NCI-H526 (cell line): ENCODE measurements at regions not wholly inside any gene's neighbourhood (a gene's known extent, or its start where the extent isn't known, plus 50 kb on each side); places are given as distances from the start of the nearest gene placed in this dataset.

ENCODE experiments used
- DNase-seq, 2 experiments: peaks; one replicate each; lab custom pipeline; 2025; lab: John Stamatoyannopoulos, UW

GRCh38 chr7:15855525-15856109 is 169.1 kb upstream of the MEOX2 start:
- no peak for DNase-seq

- DNase-seq: no peak
Observed at GRCh38 chr7:15854841-15855524, 168.5 kb upstream of the MEOX2 start.

DNA sequence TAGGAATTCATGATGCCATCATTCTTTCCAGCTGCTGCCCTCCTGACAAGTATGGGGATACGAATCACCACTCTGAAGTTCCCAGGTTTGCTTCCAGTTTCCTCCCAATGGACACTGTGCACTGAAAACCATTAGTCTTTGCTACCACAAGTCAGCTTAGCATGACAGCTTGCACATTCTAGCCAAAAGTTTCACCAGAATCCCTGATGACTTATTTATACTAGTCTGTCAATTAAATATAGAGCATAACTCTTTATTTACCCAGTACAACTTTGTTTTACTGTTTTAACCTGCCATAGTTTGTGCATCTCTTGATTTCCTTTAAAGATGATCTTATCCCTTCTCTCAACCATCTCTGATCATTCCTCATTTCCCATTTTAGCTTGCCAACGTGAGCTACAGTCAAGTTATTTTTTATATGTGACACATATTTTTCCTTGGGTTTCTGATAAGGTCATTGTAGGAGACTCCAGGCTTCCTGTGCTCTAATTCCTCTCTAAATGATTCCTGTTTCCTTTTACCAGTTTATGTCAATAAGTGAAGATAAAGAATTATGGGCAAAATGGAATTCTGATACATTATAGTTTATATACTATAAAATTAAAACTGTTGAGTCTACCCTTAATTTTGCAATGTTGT is 167.5 kb upstream of the MEOX2 start:
- DNase-seq: no peak

- DNase-seq: no peak
Observed at GRCh38 chr7:15851201-15851600, 164.7 kb upstream of the MEOX2 start.

DNA sequence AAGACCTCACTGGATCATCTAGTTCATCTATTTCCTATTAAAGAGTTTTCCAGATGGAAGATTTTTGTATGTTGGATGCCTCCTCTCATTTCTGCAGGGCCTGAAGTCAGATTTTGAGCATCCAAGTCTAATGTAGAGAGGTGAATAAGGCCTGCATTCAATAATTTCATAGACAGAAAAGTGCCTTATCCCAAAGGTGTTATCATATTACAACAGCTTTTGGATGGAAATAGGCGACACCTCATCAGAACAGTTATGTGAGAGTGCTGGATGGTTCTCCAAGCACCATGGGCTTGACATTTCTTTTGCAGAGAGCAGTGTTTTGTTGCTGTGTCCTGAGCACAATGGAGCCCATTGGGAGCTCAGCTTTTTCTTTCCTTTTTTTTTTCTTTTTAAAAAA is 162.4 kb upstream of the MEOX2 start:
- no peak for DNase-seq

GRCh38 chr7:15848362-15848761 is 161.9 kb upstream of the MEOX2 start:
- DNase-seq: no peak

GRCh38 chr7:15845868-15846267 is 159.4 kb upstream of the MEOX2 start:
- DNase-seq: no peak

GRCh38 chr7:15845461-15845860 is 159.0 kb upstream of the MEOX2 start:
- DNase-seq: no peak

- no peak for DNase-seq
Observed at GRCh38 chr7:15839416-15840100, 153.1 kb upstream of the MEOX2 start.

DNA sequence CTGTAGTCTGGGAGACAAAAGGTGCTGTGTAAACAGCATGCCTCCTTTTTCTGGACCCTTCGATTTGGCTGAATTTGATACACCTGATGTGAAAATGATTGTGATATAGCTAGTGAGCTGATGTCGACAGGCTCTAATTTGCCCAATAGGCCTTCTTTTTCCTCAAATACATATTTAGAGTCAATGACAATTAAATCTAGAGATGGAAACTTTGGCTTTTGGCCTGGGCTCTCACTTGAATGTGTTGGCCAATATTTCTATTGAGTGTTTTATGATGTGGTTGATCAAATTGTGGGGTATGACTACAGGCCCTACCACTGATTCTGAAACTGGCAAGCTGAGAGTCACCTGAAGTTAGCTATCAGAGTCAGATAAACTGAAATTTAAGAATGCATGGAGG is 151.8 kb upstream of the MEOX2 start:
- DNase-seq: no peak

DNA sequence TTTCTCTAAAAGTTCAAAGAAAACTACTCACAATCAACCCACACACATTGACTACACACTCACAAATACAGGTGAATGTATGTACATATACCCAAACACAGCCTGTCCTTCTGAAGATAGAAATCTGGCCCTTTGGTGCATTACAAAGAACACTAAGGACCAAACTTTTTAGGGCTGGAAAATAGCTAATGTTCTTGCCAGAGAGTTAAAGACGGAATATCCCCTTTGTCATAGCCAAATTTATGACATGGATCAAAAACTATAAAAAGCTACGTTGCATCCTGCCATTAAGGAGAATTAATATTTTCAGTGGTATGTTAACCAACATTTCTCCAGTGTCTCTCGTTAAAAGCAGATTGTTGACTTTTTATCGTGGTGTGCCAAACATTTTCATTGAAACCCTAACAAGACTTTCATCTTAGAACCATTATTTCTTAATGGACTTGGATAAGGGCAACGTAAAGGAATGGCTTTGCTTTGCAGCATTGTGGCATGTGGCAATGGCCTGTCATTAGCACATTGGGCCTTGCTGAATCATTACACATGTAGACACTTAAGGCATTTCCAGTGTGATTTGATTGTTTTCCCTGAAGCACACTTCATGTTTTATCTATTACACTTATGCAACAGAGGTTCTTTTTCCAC is 150.9 kb upstream of the MEOX2 start:
- DNase-seq: no peak

DNA sequence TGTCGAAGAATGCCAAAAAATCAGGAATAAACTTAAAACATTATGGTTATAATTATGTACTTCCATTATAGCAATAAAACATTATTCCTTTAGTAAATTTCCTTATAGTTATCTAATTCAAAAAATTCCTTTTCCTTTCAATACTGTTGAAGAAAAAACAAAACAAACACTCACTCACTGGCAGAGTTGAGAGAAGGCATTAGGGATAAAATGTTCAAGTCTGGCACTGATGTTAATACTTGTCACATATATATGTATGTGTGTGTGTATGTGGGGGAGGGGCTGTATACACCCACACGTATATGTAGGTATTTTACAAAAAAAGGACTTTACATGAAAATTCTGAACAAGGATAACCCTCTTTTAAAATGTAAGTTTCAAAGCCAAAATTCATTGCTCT is 150.2 kb upstream of the MEOX2 start:
- no peak for DNase-seq

DNA sequence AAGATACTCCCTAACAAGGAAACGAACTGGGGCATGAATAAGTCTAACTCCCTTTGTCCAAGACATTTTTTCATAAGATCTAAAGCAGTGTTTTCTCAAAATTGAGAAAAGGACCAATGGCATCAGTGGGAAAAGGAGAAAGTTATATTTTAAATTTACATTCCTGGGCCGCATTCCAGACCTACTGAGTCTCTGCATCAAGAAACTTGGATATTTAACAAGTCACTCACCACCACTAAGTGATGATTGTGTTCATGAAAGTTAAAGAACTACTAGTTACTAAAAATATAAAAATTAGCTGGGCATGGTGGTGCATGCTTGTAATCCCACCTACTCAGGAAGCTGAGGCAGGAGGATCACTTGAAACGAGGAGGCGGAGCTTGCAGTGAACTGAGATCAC is 149.6 kb upstream of the MEOX2 start:
- DNase-seq: no peak

GRCh38 chr7:15834446-15834845 is 148.0 kb upstream of the MEOX2 start:
- no peak for DNase-seq

GRCh38 chr7:15832996-15833395 is 146.5 kb upstream of the MEOX2 start:
- DNase-seq: no peak

DNA sequence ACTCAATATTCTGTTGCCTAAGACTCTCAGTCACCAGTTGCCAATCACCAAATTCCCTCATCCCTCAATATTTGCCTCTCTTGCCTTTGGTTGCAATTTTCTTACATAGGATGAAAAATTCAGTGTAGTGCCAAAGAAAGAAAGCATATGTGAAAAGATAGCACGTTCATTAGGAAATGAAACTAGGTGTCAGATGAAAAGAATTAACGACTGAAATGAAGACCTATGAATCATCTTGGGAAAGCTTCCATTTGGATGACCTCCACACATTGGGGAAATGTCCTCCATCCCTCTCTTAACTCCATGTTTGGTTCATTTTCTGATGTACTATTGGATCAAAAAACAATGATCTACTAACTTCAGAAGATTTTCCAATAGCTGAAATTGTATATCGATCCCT is 145.1 kb upstream of the MEOX2 start:
- DNase-seq: no peak

DNA sequence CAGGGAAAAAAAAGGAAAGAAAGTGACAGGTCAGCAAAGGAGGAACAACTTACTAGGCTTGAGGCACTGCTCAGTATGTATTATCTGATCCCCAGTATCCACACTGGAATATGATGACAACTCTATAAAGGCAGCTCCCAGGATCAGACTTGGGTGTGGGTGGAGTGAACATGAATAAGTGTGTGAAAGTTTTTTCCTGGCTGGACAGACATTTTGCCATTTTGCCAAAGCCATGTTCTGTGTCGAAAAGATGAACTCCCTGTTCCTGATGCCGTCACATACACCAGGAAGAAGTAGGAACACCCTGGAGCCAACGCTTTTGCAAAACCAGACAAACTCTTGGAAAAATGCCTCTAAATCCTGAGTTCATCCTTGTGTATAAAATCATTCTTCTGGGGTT is 143.2 kb upstream of the MEOX2 start:
- no peak for DNase-seq

DNA sequence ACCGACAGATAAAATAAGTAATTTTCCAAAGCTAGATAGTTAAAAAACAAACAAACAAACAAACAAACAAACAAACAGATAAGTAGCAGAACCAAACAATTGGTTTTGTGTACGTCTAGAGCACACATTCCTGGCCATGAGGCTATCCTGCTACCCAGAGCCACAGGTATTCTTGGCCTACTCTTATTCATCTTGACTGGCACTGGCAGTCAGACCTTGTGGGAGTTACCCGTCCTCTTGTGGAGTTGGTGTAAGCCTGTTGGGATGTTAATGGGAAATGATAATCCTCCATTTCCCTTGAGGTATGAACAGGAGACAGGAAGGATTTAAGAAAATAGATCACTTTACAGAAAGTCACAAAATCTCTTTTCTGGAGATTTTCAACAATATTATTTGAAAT is 142.4 kb upstream of the MEOX2 start:
- no peak for DNase-seq

- DNase-seq: no peak
Observed at GRCh38 chr7:15821484-15822427, 135.3 kb upstream of the MEOX2 start.

DNA sequence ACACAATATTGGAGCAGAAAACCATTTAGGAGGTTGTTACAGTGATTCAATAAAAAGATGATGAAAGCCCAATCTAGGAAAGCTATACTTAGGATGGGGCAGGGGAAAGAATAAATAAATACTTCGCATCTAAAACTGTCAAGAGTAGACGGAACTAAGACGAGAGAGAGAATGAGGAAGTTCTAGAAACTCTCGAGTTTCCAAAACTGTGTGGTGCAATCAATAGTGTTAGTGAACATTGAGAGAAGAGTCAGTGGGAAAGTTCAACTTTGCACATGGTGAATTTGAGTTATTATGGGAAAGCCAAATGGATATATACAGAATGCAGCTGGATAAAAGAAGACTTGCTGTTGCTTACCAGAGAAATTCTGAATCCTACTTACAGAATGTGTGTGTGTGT is 133.8 kb upstream of the MEOX2 start:
- no peak for DNase-seq

DNA sequence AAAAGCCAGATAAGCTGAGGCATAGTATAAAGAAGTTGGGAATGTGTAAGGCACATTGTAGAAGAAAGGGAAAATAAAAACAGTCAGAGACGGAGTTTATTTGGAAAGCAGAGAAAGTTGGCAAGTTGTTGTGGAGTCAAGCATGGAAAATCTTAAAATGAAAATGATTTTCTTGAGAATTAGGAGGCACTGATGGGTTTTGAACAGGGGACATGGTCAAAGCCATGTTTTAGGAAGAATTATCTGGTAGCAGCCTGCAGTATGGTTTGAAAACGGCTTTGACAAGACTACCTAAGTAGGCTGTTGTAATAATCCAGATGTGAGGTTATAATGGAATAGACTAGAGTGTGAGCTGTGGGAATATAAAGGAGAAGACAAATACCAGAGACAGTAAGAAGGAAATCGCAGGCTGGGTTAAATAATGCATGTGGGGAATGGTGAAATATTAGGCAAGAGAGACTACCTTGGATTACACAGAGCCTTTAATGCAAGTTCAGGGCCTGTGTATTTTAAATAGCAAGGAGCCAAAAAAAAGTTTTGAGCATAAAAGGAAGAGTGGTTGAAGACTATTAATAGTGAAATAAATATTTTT is 130.4 kb upstream of the MEOX2 start:
- DNase-seq: no peak
